ENCODE measurements at regions not wholly inside any gene's neighbourhood (a gene's known extent, or its start where the extent isn't known, plus 50 kb on each side); places are given as distances from the start of the nearest gene placed in this dataset.
"Not testable (repeated sequence)": the region's sequence is repeated elsewhere in the genome, so short reads cannot be mapped to it uniquely, and the experiment has no call there.

DNA sequence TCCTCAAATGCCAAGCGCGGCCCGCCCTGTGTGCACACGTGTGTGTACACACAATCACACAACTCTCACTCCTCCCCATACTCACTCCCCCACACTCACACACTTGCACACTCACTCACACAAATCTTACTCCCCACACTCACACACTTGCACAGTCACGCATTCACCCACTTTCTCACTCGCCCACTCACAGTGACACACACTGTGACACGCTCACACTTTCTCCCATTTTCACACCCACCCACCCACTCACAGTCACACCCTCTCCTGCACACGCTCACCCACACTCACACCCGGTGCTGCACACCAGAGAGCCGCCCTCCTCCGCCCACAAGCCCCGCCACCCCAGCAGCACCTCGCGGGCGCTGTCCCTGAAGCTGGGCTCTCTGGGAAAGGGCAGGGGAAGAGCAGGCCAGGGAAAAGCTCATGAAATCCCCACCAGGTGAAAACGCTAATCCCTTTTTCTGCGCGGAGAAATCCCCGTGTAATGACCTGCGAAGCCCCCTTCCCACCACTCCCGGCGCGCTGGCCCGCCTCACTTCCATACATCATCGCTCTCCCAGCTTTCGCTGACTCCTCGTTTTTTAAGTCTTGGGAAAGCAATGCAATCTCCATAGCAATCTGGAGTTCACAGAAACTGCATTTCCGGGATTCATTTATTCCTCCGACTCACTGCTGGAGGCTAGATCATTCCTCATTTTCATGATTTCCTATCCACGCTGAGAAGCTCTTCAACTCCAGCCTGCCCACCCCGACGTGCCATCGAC is 211.6 kb upstream of the LRRC61 start:
- H3K4me3 ChIP-seq (ENCODE audit: low read depth, low read length) = not testable (repeated sequence)

DNA sequence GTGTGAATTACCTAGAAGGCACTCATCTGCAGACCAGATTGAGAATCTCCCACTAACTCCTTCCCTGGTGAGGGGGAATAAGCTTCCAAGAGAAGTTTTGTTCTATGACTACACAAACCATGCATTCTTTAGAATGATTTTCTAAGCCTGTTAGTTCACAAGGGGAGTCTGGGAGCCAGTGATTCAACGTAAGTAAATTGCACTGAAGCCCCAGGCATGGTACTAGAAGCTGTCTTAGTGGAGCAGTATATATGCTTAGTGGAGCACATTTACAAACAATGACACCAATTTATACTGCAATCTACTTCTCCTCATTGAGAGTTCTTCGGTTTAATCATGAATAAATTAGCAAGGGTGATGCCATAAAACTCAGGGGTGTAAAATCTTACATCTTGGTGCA is 209.9 kb upstream of the LRRC61 start:
- not testable (repeated sequence) for DNase-seq (ENCODE audit: low read depth); H3K4me3 ChIP-seq (ENCODE audit: low read depth, low read length)

More for the DNA sequence above, 211.6 kb upstream of the LRRC61 start:
- DNase-seq (ENCODE audit: low read depth) = not testable (repeated sequence)

DNA sequence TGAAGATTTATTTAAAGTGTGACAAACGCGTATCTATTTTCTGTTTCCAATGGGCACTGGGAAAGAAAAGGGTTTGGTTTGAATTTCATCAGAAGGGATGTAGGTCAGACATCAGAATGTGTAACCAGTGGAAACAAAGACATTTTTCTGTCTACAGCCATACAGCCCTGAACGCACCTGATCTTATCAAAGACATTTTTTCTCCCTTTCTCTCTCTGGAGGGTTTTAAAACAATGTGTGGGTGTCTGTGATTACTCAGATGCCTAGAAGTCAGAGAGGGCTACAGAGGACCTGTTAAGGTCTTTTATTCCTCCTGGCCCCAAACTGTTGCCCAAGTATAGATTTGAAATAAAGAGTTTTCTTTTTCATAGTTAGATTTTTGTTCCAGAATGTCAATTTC is 208.6 kb upstream of the LRRC61 start:
- DNase-seq (ENCODE audit: low read depth); H3K4me3 ChIP-seq (ENCODE audit: low read depth, low read length): not testable (repeated sequence)

DNA sequence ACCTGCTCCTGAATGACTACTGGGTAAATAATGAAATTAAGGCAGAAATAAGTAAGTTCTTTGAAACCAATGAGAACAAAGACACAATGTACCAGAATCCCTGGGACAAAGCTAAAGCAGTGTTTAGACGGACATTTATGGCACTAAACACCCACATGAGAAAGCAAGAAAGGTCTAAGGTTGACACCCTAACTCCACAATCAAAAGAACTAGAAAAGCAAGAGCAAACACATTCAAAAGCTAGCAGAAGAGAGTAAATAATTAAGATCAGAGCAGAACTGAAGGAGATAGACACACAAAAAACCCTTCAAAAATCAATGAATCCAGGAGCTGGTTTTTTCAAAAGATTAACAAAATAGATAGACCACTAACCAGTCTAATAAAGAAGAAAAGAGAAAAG is 203.2 kb upstream of the LRRC61 start:
- DNase-seq (ENCODE audit: low read depth); H3K4me3 ChIP-seq (ENCODE audit: low read depth, low read length): not testable (repeated sequence)

DNA sequence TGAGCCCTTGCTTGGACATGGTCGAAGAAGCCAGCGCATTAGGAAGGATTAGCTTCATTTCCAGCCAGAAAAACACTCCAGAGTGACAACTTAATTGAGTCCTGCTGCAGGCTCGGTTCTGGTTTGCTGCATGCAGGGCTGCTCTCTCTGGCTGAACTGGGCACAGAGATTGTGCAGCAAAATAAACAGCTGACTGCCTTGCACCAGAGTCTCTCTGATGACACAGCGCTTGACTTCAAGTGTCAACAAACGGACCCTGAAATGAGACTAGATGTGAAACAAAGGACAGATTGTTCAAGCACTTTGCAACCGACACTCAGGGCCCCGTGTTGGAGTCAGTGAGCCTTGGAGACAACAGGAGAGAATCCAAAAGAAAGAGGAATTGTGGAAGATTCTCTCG is 197.3 kb upstream of the LRRC61 start:
- not testable (repeated sequence) for DNase-seq (ENCODE audit: low read depth); H3K4me3 ChIP-seq (ENCODE audit: low read depth, low read length)

DNA sequence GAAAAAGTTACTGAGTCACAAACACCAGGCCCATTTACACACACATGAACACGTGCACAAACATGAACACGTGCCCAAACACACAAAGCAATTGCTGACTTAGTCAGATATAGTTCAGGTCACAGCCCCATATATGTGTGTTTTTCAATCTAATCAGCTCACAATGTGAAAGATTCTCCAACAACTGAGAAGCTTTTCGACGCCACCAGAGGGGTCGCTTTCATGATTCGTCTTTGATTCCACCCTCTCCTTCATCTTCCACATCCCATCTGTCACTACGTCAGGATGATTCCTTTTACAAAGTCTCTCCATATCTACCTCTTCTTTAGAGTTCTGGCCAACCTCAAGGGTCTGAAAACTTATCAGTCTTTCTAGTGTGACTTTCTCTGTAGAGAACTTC is 188.7 kb upstream of the LRRC61 start:
- not testable (repeated sequence) for DNase-seq (ENCODE audit: low read depth); H3K4me3 ChIP-seq (ENCODE audit: low read depth, low read length)

DNA sequence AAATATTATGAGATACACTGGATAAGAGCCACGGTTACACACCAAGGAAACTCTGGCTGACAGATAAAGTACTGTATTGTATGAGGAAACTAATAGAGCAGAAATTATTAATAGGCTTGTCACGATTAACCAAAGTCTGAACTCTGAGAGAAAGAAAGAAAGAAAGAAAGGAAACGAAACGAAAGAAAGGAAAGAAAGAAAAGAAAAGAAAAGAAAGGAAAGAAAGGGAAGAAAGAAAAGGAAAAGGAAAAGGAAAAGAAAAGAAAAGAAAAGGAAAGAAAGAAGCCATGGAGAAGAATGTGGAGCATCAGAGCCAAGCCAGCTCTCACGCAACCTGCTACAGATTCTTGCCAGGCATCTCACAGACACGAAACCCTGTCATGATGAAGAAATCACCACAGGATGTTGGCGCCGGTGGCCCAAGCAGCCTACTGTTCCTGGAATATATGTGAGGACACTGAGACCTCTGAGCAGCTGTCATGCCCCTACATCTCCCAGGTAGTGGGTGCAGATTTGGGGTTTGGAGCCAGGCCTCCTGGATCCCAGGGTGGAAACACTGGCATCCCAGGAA is 187.4 kb upstream of the LRRC61 start:
- H3K4me3 ChIP-seq (ENCODE audit: low read depth, low read length); DNase-seq (ENCODE audit: low read depth): not testable (repeated sequence)

DNA sequence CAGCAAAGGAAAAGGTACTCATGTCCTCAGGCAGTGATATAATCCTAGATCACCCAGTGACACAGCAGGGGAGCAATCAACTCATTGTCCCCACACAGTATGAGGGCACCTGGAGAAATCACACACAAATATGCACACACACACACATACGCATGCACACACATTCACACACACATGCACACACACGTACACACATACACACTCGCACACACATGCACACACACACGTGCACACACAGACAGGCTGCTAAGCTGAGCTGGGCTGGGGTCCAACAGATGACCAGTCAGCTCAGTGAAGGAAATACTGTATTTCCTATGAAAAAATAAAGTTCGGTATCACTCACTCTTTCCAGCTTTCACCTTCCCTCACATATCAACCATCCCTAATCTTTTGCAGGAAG is 183.3 kb upstream of the LRRC61 start:
- H3K4me3 ChIP-seq (ENCODE audit: low read depth, low read length); DNase-seq (ENCODE audit: low read depth): not testable (repeated sequence)

DNA sequence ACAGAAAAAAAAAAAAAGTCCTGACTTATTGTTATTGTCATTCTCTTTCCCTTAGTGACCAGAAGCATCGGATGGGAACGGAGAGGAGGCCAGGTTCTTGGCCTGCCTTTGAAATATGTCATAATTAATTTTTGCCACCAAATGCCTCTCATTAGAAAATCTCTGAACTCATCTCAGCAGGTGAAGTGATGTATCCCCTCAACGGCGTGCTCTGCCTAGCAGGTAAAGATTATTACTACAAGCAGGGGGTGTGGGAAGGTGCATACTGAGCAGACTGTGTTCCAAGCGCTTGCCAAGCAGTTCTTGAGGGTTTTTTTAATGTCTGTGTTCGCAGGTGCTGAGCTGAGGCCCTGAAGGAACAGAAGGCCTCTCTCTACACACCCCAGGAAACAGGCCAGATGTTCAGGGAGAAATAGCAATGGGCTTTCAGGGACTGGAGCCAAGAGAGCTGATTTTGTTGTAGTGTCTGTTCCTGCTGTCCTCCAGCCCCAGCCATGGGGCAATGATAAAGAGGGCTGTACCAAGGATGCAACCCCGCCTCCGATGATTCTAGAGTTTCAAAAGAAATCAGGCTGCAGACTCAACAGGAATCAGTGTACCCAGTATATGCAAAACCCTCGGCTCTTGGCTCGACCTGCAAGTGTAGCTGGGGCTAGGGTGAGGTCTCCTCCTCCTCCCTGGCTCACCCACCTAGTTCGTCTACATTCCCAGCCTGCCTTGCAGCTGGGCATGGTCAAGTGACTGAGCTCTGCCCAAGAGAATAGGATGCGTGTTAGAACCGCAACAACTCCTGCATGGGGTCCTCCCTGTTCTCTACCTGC is 181.4 kb upstream of the LRRC61 start:
- H3K4me3 ChIP-seq (ENCODE audit: low read depth, low read length); DNase-seq (ENCODE audit: low read depth): not testable (repeated sequence)

DNA sequence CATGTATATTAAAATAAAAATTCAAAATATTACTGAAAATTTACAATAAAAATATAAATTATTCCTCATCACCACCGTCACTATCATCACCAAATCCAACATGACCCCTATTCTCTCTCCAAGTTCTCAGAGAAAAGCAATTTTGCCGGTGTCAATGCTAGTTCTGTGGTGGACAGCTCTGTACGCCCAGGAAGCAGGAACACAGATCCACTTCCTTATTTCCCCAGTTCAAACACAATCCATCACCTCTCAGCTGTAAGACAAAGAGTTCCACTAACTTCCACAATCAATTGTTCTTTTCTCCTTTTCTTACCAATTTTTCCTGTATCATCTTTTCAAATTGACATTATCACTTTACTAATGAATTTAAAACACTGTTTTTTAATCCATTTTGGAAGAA is 177.0 kb upstream of the LRRC61 start:
- DNase-seq (ENCODE audit: low read depth) = not testable (repeated sequence)

DNA sequence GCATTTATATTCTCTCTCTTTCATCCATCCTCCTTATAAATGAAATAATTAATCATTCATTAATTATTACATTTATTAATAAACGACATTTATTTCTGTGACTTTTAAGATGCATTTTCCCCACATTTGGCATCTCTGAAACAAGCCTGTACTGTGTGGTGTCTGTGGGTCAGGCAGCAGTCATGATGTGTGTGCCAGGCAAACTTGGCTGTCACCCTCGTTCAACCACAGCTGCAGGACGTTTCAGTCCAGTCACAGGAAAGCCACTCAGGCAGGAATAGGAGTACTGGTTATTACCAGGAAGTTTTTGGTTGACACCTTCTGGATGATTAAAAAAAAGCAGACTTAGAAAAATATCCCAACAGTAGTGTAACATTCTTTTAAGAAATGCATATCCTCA is 175.6 kb upstream of the LRRC61 start:
- not testable (repeated sequence) for H3K4me3 ChIP-seq (ENCODE audit: low read depth, low read length); DNase-seq (ENCODE audit: low read depth)

More for the DNA sequence above, 177.0 kb upstream of the LRRC61 start:
- not testable (repeated sequence) for H3K4me3 ChIP-seq (ENCODE audit: low read depth, low read length)

DNA sequence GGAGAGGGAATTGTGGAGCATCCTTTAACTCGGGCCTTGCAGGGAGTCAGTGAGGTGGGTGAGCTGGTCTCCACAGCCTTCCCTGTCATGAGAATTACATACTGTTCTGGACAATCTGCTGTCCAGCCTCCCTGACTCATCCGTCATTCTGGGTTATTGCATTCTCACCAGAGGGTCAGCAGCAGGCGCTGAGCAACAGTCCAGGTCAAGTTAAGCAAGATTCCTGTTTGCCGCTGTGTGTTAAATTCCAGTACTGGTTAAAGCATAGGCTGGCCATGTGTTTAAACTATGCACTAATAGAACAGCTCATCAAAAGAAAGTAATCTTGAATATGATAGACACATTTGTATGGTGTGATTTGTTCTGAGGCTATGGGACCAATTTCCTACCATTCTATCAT is 167.1 kb upstream of the LRRC61 start:
- not testable (repeated sequence) for DNase-seq (ENCODE audit: low read depth)

DNA sequence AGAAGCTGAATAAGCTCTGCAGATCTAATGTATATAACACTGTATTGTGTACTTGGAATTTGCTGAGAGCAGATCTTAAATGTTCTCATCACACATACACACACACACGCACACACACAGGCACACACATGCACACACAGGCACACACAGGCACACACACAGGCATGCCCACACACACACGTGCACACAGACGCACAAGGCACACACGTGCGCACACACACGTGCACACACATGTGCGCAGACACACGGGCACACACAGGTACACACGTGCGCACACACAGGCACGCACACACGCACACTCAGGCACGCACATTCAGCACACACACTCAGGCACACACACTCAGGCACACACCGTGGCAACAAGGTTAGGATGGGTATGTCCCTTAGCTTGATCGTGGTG is 164.5 kb upstream of the LRRC61 start:
- not testable (repeated sequence) for H3K4me3 ChIP-seq (ENCODE audit: low read depth, low read length); DNase-seq (ENCODE audit: low read depth)

More for the DNA sequence above, 167.1 kb upstream of the LRRC61 start:
- not testable (repeated sequence) for H3K4me3 ChIP-seq (ENCODE audit: low read depth, low read length)

DNA sequence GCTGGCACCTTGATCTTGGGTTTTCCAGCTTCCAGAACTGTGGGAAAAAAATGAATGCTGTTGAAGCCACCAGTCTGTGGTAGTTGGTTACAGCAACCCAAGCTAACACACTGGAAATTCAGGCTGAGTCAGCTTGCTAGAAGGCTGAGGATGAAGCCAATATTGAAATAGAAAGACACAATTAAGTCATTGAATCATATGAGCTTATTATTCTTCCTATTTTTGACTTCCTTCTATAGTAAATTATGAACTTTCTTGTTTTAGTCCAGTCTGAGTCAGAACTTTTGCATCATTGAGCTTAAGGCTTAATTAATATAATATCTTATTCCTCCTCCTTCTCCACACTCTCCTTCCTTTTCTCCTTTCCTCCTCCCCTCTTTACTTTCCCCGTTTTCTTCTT is 153.6 kb upstream of the LRRC61 start:
- not testable (repeated sequence) for DNase-seq (ENCODE audit: low read depth); H3K4me3 ChIP-seq (ENCODE audit: low read depth, low read length)

DNA sequence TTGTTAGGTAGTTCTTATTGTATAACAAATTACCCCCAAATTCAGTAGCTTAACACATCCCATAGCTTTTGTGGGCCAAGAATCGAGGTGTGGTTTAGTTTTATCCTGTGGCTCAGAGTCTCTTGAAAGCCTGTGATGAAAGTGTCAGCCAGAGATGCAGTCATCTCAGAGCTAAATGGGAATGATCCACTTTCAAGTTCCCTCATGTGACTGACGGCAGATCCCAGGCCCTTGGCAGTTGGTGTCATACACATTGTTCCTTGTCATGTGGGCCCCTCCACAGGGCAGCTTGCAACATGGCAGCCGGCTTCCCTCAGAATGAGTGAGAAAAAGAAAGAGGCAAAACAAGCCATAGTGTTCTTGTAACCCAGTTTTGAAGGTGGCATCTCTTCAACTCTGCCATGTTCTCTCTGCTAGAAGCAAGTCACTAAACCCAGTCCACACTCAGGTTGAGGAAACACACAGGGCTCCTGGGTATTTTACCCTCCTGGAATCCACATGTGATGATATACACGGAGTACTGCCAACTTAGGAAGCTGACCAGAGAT is 153.1 kb upstream of the LRRC61 start:
- DNase-seq (ENCODE audit: low read depth); H3K4me3 ChIP-seq (ENCODE audit: low read depth, low read length): not testable (repeated sequence)

DNA sequence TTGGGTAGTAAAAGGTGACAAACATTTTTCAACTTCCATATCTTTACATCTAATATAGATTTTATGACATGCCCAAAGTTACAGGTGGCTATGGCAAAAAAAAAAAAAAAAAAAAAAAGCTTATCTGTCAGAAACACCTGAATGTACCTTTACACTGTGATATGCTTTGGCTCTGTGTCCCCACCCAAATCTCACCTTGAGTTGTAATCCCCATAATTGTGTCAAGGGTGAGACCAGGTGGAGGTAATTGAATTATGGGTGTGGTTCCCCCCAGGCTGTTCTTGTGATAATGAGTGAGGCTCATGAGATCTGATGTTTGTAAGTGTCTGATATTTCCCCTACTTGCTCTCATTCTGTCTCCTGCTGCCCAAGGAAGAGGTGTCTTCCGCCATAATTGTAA is 139.6 kb upstream of the LRRC61 start:
- DNase-seq (ENCODE audit: low read depth); H3K4me3 ChIP-seq (ENCODE audit: low read depth, low read length): not testable (repeated sequence)

DNA sequence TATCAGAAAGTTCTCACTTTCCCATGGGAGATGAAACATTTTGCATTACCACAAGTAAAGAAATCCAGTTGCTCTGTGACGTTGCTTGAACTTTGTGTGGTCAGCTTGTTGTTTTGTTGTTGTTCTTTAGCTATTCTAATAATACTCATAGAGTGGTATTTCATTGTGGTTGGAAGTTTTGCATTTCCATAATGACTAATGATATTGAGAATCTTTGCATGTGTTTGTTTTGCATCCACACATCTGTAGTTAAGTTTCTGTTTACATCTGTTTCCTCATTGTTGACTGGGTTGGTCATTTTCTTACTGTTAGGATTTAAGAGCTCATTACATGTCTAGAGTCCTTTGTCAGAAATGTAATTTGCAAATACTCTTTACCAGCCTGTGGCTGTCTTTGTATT is 133.2 kb upstream of the LRRC61 start:
- peak; percentile 13 for DNase-seq (ENCODE audit: low read depth)
- not testable (repeated sequence) for H3K4me3 ChIP-seq (ENCODE audit: low read depth, low read length)

DNA sequence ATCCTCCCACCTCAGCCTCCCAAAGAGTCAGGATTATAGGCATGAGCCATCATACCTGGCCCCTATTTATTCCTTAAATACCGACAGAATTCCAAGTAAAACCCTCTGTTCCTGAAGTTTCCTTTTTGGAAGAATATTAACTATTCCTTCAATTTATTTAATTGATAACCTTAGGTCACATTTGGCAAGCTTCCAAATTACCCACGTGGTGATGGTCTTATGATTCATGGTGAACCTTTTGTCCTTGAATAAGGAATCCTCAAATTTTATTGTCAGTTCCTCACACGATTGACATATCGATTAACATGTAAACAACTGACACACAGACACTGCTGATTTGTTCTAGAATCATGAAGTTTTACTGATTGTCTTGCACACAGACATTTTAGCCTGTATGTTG is 130.6 kb upstream of the LRRC61 start:
- H3K4me3 ChIP-seq (ENCODE audit: low read depth, low read length); DNase-seq (ENCODE audit: low read depth): not testable (repeated sequence)

DNA sequence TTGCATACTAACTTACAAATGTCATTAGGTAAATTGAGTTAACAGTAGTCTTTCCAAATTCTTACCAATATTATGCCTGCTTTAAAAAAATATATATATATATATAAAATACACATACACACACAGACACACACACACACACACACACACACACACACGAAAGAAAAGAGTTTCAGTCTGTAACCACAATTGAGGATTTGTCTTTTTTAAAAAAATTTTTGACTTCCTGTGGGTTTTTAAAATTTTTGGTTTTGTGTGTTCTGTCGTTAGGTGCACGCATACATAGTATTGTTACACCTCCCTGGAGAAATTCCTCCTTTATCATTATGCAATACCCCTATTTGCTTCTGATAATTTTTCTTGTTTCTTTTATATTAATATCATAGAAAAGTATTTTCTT is 129.3 kb upstream of the LRRC61 start:
- not testable (repeated sequence) for H3K4me3 ChIP-seq (ENCODE audit: low read depth, low read length); DNase-seq (ENCODE audit: low read depth)
